T47D (cell line): ENCODE measurements at regions not wholly inside any gene's neighbourhood (a gene's known extent, or its start where the extent isn't known, plus 50 kb on each side); places are given as distances from the start of the nearest gene placed in this dataset.

ENCODE experiments used
- DNase-seq, 2 experiments: peaks; one replicate each; pipeline versions ENCODE4 v3.0.0 to v3.0.0-alpha.2; 2011 to 2012; ENCODE audit warnings: low read depth in 1 of 2, low spot score in 1 of 2
- JUND ChIP-seq: IDR thresholded peaks from 2 replicates; pipeline ENCODE4 v1.6.1; 2012; ENCODE audit warnings: low read depth
- in situ Hi-C: cut with HindIII; loops from 2 replicates; pipeline ENCODE4 v1.10.0; 2016; ENCODE audit warnings: low sequenced_read_pairs, low pct_unique_long_range_greater_than_20kb

DNA sequence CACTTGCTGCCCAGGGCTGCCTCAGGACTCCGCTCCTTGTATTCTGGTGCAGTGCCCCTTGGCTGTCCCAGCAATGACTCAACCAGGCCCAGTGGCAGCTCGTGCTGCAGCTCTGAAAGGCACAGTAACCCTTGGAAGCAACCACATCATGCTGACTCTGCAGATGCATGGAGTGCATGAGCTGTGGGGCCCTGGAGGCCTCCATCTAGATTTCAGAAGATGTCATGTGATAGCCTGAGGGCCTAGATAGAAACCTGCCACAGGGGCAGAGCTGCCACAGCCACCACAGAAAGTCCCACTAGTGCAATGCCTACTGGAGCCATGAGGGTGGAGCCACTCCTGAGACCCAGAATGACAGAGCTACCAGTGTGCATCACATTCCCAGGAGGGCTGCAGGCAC lies 117.1 kb upstream of the SMAD3 start:
- no peak for DNase-seq
- in situ Hi-C loops: no loop called here
- TF ChIP-seq JUND: no peak

DNA sequence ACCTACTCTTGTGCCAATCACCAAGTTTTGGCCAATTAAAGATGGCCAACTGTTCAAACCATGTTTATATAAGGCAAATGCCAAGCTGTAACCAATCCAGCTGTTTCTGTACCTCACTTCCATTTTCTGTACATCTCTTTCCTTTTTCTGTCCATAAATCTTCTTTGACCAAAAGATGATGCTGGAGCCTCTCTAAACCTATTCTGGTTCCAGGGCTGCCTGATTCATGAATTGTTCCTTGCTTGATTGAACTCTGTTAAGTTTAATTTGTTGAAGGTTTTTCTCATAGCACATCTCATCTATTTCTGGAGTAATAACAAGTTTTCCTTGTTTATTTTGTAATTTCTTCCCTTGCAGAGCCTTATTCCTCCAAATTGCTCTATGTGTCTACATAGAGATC lies 115.3 kb upstream of the SMAD3 start:
- in situ Hi-C loops: no loop called here
- no peak for DNase-seq
- no peak for TF ChIP-seq JUND

DNA sequence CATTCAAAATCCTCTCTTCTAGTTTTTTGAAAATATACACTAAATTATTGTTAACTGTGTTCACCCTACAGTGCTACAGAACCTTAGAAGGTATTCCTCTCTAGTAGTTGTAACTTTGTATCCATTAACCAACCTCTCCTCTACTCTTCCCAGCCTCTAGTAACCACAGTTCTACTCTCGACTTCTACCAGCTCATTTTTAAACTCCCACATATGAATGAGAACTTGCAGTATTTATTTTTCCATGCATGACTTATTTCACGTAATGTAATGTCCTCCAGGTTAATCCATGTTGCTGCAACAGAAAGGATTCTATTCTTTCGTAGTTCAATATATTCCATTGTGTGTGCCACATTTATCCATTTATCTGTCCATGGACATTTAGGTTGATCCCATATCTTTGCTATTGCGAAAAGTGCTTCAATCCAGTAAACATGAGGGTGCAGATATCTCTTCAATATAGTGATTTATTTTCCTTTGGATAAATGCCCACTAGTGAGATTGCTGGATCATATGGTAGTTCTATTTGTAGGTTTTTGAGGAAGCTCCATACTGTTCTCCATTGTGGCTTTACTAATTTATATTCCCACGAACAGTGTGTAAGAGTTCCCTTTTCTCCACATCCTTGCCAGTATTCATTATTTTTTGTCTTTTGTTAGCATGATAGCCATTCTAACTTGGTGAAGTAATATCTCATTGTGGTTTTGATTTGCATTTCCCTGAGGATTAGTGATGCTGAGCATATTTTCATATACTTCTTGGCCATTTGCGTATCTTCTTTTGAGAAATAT lies 113.7 kb upstream of the SMAD3 start:
- DNase-seq: no peak
- TF ChIP-seq JUND: no peak
- in situ Hi-C loops: no loop called here

- in situ Hi-C loops: no loop called here
- no peak for DNase-seq
- TF ChIP-seq JUND: no peak
Measured at GRCh38 chr15:66952756-66953522, 112.5 kb upstream of the SMAD3 start.

DNA sequence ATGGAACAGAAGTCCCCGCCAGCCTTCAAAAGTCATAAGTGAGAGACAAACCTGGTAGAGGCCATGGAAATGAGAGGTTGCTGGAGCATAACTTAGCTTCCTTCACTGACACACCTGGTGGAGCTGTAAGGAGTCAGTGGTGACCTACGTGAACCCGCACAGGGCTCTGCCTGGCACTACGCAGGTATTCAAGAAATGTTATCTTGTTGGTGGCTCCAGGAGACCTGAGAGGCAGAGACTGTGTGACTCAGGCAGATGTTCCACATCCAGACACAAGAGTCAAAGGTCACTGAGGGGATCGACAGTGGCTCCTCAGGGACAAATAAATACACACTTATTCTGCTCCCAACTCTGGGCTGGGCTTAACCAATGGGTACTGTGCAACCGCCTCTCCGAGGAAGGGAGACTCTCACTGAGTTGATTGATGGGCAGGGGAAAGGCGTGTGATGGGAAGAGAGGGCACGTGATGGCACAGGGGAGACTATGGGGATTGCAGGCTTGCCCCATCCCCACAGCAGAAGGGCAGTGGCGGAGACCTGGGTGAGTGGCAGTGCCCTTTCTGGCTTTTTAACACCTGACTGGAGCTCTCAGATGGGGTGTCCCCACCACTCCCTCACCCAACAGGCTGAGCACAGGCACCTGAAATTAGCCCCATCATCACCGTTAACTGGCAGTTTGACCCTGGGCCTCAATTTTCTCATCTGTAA lies 111.7 kb upstream of the SMAD3 start:
- TF ChIP-seq JUND: no peak
- in situ Hi-C loops: no loop called here
- DNase-seq: no peak

GRCh38 chr15:66954601-66955000 lies 110.8 kb upstream of the SMAD3 start:
- DNase-seq: no peak
- in situ Hi-C loops: no loop called here
- no peak for TF ChIP-seq JUND

GRCh38 chr15:66955001-66955516 lies 110.3 kb upstream of the SMAD3 start:
- TF ChIP-seq JUND: no peak
- in situ Hi-C loops: no loop called here
- no peak for DNase-seq

- DNase-seq: no peak
- in situ Hi-C loops: no loop called here
Measured at GRCh38 chr15:66955871-66956585, 109.4 kb upstream of the SMAD3 start.

DNA sequence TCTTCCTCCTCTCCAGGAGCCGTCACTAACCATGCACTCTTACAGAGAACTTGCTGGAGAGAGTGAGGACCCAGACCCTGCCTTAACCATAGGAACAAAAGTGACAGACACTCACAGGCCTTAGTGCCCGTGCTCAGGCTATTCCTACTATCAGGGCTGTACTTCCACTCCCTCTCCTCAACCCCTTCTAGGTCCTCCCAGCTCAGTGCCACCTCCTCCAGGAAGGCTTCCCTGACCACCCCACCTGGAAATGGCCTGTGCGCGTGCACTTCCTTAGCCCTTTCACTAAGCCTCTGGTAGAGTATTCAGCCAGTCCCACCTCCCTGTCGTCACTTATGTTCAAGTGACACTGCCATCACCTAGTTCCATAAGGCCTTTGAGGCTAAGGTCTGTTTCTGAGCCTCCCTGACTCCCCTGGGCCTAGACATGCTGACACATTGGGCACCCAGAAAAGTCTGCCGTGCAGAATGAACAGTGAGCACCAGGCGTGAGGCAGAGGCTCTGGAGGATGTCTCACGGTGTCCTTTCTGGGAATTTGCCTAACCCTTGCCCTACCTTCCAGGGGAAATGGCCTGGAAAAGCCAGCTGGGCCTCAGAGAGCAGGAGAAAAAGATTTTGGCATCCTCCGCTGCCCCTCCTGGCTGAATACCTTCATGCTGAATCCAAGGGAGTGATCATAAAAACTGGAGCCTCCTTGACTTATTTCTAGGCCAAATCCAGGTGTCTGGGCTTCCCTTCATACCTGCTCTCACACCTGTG lies 108.6 kb upstream of the SMAD3 start:
- DNase-seq: no peak
- TF ChIP-seq JUND: no peak
- in situ Hi-C loops: no loop called here

More at GRCh38 chr15:66955871-66956585, 109.4 kb upstream of the SMAD3 start:
- TF ChIP-seq JUND: no peak

GRCh38 chr15:66957431-66957720 lies 108.0 kb upstream of the SMAD3 start:
- in situ Hi-C loops: no loop called here
- DNase-seq: no peak
- TF ChIP-seq JUND: no peak

DNA sequence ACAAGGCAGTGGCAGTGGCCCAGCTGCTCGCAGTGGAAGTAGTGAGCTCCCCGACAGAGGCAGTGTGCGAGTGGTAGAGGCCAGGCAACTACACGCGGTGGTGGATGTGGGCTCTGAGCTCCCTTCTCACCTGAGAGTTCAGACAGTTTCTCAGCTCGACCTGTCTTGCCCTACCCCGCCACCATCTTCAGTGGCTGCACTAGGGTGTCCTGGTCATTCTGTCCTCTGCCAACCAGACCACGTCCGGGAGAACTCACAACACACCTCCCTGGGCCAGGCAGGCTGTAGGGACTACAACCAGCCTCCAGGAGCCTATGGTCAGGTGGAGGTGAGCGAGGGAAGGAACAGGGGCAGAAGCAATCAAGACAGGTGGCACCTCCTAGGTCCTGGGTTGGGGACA lies 106.3 kb upstream of the SMAD3 start:
- in situ Hi-C loops: no loop called here
- TF ChIP-seq JUND: no peak
- DNase-seq: no peak

DNA sequence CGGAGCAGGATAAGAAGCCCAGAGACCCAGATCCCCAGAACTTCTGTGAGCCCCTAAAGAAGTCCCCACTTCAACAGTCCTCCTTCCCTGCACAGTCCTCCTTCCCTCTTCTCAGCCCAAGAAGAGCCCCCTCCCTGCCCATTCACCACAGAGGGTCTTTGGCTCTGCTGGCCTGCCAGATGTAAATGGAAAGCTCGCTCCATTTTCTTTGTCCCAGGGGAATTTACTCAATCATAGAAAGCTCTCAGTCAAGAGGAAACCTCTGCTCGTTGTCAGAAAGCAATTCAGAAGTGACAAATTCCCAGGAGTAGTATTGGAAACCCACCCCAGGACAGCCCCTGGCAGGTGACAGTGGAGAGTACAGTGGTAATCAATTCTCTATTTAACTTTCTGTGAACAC lies 105.5 kb upstream of the SMAD3 start:
- DNase-seq: no peak
- TF ChIP-seq JUND: no peak
- in situ Hi-C loops: no loop called here
